ENCODE measurements at regions not wholly inside any gene's neighbourhood (a gene's known extent, or its start where the extent isn't known, plus 50 kb on each side); places are given as distances from the start of the nearest gene placed in this dataset.

GRCh38 chr2:176414641-176415040 is 145.4 kb downstream of the MTX2 start:
- CTCF ChIA-PET = no interaction called here
- intact Hi-C loops (cut with micrococcal nuclease; ENCODE audit: unreplicated experiment) = no loop called here
- no peaks in the 10 kb centered on the region for H3K36me3 Mint-ChIP-seq (ENCODE audit: insufficient read depth, unreplicated experiment)
- H3K9me3 Mint-ChIP-seq (ENCODE audit: low read depth, unreplicated experiment) = no peaks in the 10 kb centered on the region
- H3K4me1 Mint-ChIP-seq (ENCODE audit: low read depth, unreplicated experiment) = peaks cover 3% of the 10 kb centered on the region
- H3K4me3 Mint-ChIP-seq (ENCODE audit: low read depth, unreplicated experiment) = no peak overlapping the region
- H3K27me3 Mint-ChIP-seq (ENCODE audit: unreplicated experiment) = no peaks in the 10 kb centered on the region
- TF ChIP-seq CTCF (IDR thresholded peaks at IDR 0.05; ENCODE audit: unreplicated experiment) = no peak
- no peak overlapping the region for H3K27ac Mint-ChIP-seq (ENCODE audit: unreplicated experiment)
- no peak for DNase-seq
- no TSS peak for BruUV-seq (replicated peaks)

- Mint-ChIP-seq H3K36me3 (ENCODE audit: insufficient read depth, unreplicated experiment) (no peaks in the 10 kb centered on the region), H3K27ac (ENCODE audit: unreplicated experiment) (no peak overlapping the region), H3K9me3 (ENCODE audit: low read depth, unreplicated experiment) (no peaks in the 10 kb centered on the region), H3K27me3 (ENCODE audit: unreplicated experiment) (no peaks in the 10 kb centered on the region), H3K4me3 (ENCODE audit: low read depth, unreplicated experiment) (no peak overlapping the region), H3K4me1 (ENCODE audit: low read depth, unreplicated experiment) (peaks cover 10% of the 10 kb centered on the region)
- CTCF ChIA-PET = no interaction called here
- no peak for TF ChIP-seq CTCF (IDR thresholded peaks at IDR 0.05; ENCODE audit: unreplicated experiment)
- BruUV-seq (replicated peaks) = no TSS peak
- intact Hi-C loops (cut with micrococcal nuclease; ENCODE audit: unreplicated experiment) = no loop called here
- no peak for DNase-seq
Measured at GRCh38 chr2:176415174-176415895, 146.1 kb downstream of the MTX2 start.

GRCh38 chr2:176415937-176416499 is 146.8 kb downstream of the MTX2 start:
- no TSS peak for BruUV-seq (replicated peaks)
- TF ChIP-seq CTCF (IDR thresholded peaks at IDR 0.05; ENCODE audit: unreplicated experiment) = no peak
- no peak overlapping the region for H3K4me3 Mint-ChIP-seq (ENCODE audit: low read depth, unreplicated experiment)
- no peaks in the 10 kb centered on the region for H3K36me3 Mint-ChIP-seq (ENCODE audit: insufficient read depth, unreplicated experiment)
- DNase-seq = no peak
- peaks cover 11% of the 10 kb centered on the region for H3K4me1 Mint-ChIP-seq (ENCODE audit: low read depth, unreplicated experiment)
- H3K27me3 Mint-ChIP-seq (ENCODE audit: unreplicated experiment) = no peaks in the 10 kb centered on the region
- CTCF ChIA-PET = no interaction called here
- intact Hi-C loops (cut with micrococcal nuclease; ENCODE audit: unreplicated experiment) = no loop called here
- H3K9me3 Mint-ChIP-seq (ENCODE audit: low read depth, unreplicated experiment) = no peaks in the 10 kb centered on the region
- no peak overlapping the region for H3K27ac Mint-ChIP-seq (ENCODE audit: unreplicated experiment)

GRCh38 chr2:176418768-176419167 is 149.5 kb downstream of the MTX2 start:
- Mint-ChIP-seq H3K27me3 (ENCODE audit: unreplicated experiment) (no peaks in the 10 kb centered on the region), H3K36me3 (ENCODE audit: insufficient read depth, unreplicated experiment) (no peaks in the 10 kb centered on the region), H3K9me3 (ENCODE audit: low read depth, unreplicated experiment) (no peaks in the 10 kb centered on the region), H3K27ac (ENCODE audit: unreplicated experiment) (no peak overlapping the region), H3K4me1 (ENCODE audit: low read depth, unreplicated experiment) (peaks cover 11% of the 10 kb centered on the region), H3K4me3 (ENCODE audit: low read depth, unreplicated experiment) (no peak overlapping the region)
- no peak for TF ChIP-seq CTCF (IDR thresholded peaks at IDR 0.05; ENCODE audit: unreplicated experiment)
- no peak for DNase-seq
- intact Hi-C loops (cut with micrococcal nuclease; ENCODE audit: unreplicated experiment) = no loop called here
- no TSS peak for BruUV-seq (replicated peaks)
- CTCF ChIA-PET = no interaction called here

Measured in Calu3 (cell line).